GM18517 (cell line): ENCODE measurements at regions not wholly inside any gene's neighbourhood (a gene's known extent, or its start where the extent isn't known, plus 50 kb on each side); places are given as distances from the start of the nearest gene placed in this dataset.

Source experiments
- ATAC-seq: cut with Tn5 transposase; IDR thresholded peaks from one replicate; pipeline ENCODE4 v1.9.1; 2021; ENCODE audit warnings: mild to moderate bottlenecking, moderate library complexity; ENCODE audit not compliant: unreplicated experiment

GRCh38 chr3:110181226-110181625 is 843.9 kb upstream of the DPPA4 start:
- no peak for ATAC-seq

- ATAC-seq, result no peak
Observed at GRCh38 chr3:110184536-110184935, 847.2 kb upstream of the DPPA4 start.

GRCh38 chr3:110193074-110193473 is 855.7 kb upstream of the DPPA4 start:
- no peak for ATAC-seq

- no peak for ATAC-seq
Observed at GRCh38 chr3:110198717-110199587, 861.6 kb upstream of the DPPA4 start.

- ATAC-seq, result no peak
Observed at GRCh38 chr3:110199588-110199943, 862.2 kb upstream of the DPPA4 start.

- ATAC-seq, result no peak
Observed at GRCh38 chr3:110210086-110210660, 861.4 kb upstream of the NECTIN3 start.

GRCh38 chr3:110226645-110227044 is 845.0 kb upstream of the NECTIN3 start:
- no peak for ATAC-seq

GRCh38 chr3:110227991-110228390 is 843.6 kb upstream of the NECTIN3 start:
- no peak for ATAC-seq

GRCh38 chr3:110234831-110235230 is 836.8 kb upstream of the NECTIN3 start:
- no peak for ATAC-seq

GRCh38 chr3:110236976-110237610 is 834.5 kb upstream of the NECTIN3 start:
- ATAC-seq, result no peak

GRCh38 chr3:110243081-110243480 is 828.5 kb upstream of the NECTIN3 start:
- no peak for ATAC-seq

- no peak for ATAC-seq
Observed at GRCh38 chr3:110246796-110247376, 824.7 kb upstream of the NECTIN3 start.

- ATAC-seq, result no peak
Observed at GRCh38 chr3:110248666-110249065, 823.0 kb upstream of the NECTIN3 start.

- ATAC-seq, result no peak
Observed at GRCh38 chr3:110253794-110254193, 817.8 kb upstream of the NECTIN3 start.

- ATAC-seq, result no peak
Observed at GRCh38 chr3:110254591-110254990, 817.0 kb upstream of the NECTIN3 start.

- no peak for ATAC-seq
Observed at GRCh38 chr3:110261141-110261540, 810.5 kb upstream of the NECTIN3 start.

GRCh38 chr3:110262896-110263295 is 808.7 kb upstream of the NECTIN3 start:
- no peak for ATAC-seq

GRCh38 chr3:110265302-110265701 is 806.3 kb upstream of the NECTIN3 start:
- no peak for ATAC-seq

GRCh38 chr3:110267304-110267845 is 804.2 kb upstream of the NECTIN3 start:
- no peak for ATAC-seq

GRCh38 chr3:110272525-110272924 is 799.1 kb upstream of the NECTIN3 start:
- no peak for ATAC-seq

GRCh38 chr3:110291886-110292501 is 779.6 kb upstream of the NECTIN3 start:
- no peak for ATAC-seq
